Osteoblast (primary cell): ENCODE measurements at regions not wholly inside any gene's neighbourhood (a gene's known extent, or its start where the extent isn't known, plus 50 kb on each side); places are given as distances from the start of the nearest gene placed in this dataset.
A peak's percentile ranks its signal among the peaks of the same experiment; 100 is the strongest.

Source experiments
- DNase-seq: peaks from one replicate; pipeline ENCODE4 v3.0.0; 2011; ENCODE audit warnings: low spot score, mixed read lengths; ENCODE audit not compliant: insufficient read length; ENCODE audit errors: missing footprints
- H2AFZ ChIP-seq: 2 replicates; pipeline ENCODE4 v1.6.0; 2011; ENCODE audit warnings: mild to moderate bottlenecking, low read length
- H3K27ac ChIP-seq: 2 replicates; pipeline ENCODE4 v1.5.1; 2011; ENCODE audit warnings: mild to moderate bottlenecking, low read depth, low read length, moderate library complexity
- H3K27me3 ChIP-seq: 2 replicates; pipeline ENCODE4 v1.6.0; 2012; ENCODE audit warnings: mild to moderate bottlenecking, control low read depth, inconsistent platforms, low read length, moderate library complexity; ENCODE audit not compliant: insufficient read depth
- H3K36me3 ChIP-seq: 2 replicates; pipeline ENCODE4 v1.5.1; 2011; ENCODE audit warnings: mild to moderate bottlenecking, low read length, control low read depth, moderate library complexity; ENCODE audit not compliant: insufficient read depth
- H3K4me1 ChIP-seq: 2 replicates; pipeline ENCODE4 v1.5.1; 2011; ENCODE audit warnings: mild to moderate bottlenecking, low read length, control low read depth, moderate library complexity; ENCODE audit not compliant: insufficient read depth
- H3K4me2 ChIP-seq: 2 replicates; pipeline ENCODE4 v1.6.0; 2011; ENCODE audit warnings: mild to moderate bottlenecking, low read length; ENCODE audit not compliant: insufficient read depth
- H3K4me3 ChIP-seq: fragments of 200-600 bp; sonication (generic); 3 replicates; pipeline ENCODE4 v1.5.1; 2012; ENCODE audit warnings: mild to moderate bottlenecking, low read length, inconsistent platforms; ENCODE audit not compliant: insufficient read depth
- H3K79me2 ChIP-seq: 2 replicates; pipeline ENCODE4 v1.6.0; 2012; ENCODE audit warnings: mild to moderate bottlenecking, low read length, control low read depth, inconsistent platforms; ENCODE audit not compliant: insufficient read depth
- H3K9me3 ChIP-seq: 2 replicates; pipeline ENCODE4 v1.5.1; 2011; ENCODE audit warnings: low read depth, low read length, control low read depth
- H4K20me1 ChIP-seq: 2 replicates; pipeline ENCODE4 v1.6.0; 2012; ENCODE audit warnings: mild to moderate bottlenecking, low read length, control low read depth; ENCODE audit not compliant: insufficient read depth
- TF ChIP-seq, protein P1 (sequence below): IDR thresholded peaks from 2 replicates; pipeline ENCODE4 v1.5.1; 2011; ENCODE audit warnings: mild to moderate bottlenecking, low read depth, low read length, moderate library complexity; ENCODE audit errors: extremely low read depth

DNA sequence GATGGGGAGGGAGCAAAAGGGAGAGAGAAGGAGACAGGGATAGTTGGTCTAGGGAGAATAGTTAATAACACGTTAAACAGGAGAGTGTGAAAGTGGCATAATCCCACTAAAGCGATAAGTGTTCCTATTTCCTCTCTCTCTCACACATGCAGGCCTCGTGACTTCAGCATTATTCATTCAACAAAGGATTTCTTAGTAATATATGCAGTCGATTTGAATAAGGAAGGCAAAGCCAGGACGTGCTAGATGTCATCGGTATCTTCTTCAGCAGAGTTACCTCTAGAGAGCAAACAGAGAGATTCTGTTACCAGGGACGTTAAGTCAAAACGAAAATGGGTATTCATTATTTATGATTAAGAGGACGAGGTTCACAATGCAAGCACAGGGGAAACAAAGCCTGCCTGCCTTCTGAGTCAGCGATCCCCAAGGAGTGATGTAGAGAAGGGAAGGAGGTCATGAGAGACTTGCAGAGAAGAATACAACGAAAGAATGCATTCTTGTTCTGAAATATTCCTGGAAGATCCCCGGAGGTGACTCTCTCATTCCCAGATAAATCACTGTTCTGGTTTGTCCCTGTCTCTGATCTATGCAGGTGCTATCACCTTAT, 1048.4 kb downstream of the NLGN4X start:
- H3K4me3 ChIP-seq = no peak overlapping the region
- peak; percentile 0 for DNase-seq
- H2AFZ ChIP-seq = no peak overlapping the region
- TF ChIP-seq, protein P1, sequence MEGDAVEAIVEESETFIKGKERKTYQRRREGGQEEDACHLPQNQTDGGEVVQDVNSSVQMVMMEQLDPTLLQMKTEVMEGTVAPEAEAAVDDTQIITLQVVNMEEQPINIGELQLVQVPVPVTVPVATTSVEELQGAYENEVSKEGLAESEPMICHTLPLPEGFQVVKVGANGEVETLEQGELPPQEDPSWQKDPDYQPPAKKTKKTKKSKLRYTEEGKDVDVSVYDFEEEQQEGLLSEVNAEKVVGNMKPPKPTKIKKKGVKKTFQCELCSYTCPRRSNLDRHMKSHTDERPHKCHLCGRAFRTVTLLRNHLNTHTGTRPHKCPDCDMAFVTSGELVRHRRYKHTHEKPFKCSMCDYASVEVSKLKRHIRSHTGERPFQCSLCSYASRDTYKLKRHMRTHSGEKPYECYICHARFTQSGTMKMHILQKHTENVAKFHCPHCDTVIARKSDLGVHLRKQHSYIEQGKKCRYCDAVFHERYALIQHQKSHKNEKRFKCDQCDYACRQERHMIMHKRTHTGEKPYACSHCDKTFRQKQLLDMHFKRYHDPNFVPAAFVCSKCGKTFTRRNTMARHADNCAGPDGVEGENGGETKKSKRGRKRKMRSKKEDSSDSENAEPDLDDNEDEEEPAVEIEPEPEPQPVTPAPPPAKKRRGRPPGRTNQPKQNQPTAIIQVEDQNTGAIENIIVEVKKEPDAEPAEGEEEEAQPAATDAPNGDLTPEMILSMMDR = no peak
- no peaks in the 10 kb centered on the region for H3K9me3 ChIP-seq
- no peaks in the 10 kb centered on the region for H4K20me1 ChIP-seq
- H3K27ac ChIP-seq = no peak overlapping the region
- no peaks in the 10 kb centered on the region for H3K79me2 ChIP-seq
- no peak overlapping the region for H3K4me2 ChIP-seq
- no peaks in the 10 kb centered on the region for H3K36me3 ChIP-seq
- no peaks in the 10 kb centered on the region for H3K27me3 ChIP-seq
- no peaks in the 10 kb centered on the region for H3K4me1 ChIP-seq

DNA sequence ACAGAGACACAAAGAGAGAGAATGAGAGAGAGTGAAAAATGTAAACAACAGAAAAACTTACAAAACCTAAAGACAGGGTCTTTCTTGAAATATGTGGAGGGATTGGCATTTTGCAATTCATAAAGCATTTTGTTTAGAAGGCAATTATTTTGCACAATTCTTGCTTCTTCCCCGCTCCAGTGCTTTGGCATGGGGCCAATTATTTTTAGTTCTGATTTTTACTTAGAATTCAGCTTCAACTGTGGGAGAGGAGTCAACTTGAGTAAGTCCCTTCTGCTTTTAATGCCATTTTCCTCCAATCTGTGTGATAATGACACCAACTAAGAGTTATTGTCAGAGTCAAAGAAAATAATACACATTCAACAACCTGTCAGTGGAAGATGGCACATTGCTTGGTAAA, 1051.9 kb downstream of the NLGN4X start:
- no peaks in the 10 kb centered on the region for H3K36me3 ChIP-seq
- TF ChIP-seq, protein P1 = no peak
- no peak overlapping the region for H3K4me3 ChIP-seq
- no peak overlapping the region for H2AFZ ChIP-seq
- no peaks in the 10 kb centered on the region for H3K27me3 ChIP-seq
- H3K4me2 ChIP-seq = no peak overlapping the region
- no peaks in the 10 kb centered on the region for H3K9me3 ChIP-seq
- no peak for DNase-seq
- no peaks in the 10 kb centered on the region for H4K20me1 ChIP-seq
- no peak overlapping the region for H3K27ac ChIP-seq
- H3K79me2 ChIP-seq = no peaks in the 10 kb centered on the region
- no peaks in the 10 kb centered on the region for H3K4me1 ChIP-seq

- no peaks in the 10 kb centered on the region for H4K20me1 ChIP-seq
- no peak overlapping the region for H3K27ac ChIP-seq
- no peaks in the 10 kb centered on the region for H3K4me1 ChIP-seq
- H2AFZ ChIP-seq = no peak overlapping the region
- TF ChIP-seq, protein P1 = no peak
- H3K4me3 ChIP-seq = no peak overlapping the region
- H3K9me3 ChIP-seq = no peaks in the 10 kb centered on the region
- no peaks in the 10 kb centered on the region for H3K27me3 ChIP-seq
- no peaks in the 10 kb centered on the region for H3K79me2 ChIP-seq
- H3K4me2 ChIP-seq = no peak overlapping the region
- H3K36me3 ChIP-seq = no peaks in the 10 kb centered on the region
- no peak for DNase-seq
These were observed 1065.0 kb downstream of the NLGN4X start for GRCh38 chrX:5163663-5164062.

DNA sequence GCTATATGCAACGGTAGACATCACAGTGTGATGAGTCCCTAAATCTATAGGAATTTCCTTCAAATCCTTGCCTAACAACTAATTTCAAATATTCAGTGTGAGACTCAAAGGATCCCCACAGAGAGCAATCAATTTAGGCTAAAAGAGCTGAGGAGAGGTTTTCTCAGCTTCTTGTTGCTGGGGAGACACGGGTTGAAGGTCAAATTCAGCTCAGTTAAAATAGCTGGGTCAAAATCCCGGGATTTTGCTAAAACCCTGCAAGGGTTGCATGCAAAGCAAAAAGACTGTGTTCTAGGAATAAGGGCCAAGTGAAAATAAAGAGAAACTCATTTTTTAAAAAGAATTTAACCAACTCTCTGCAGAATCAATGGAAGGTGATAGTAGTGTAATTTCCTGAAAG, 1073.4 kb downstream of the NLGN4X start:
- H3K9me3 ChIP-seq = no peaks in the 10 kb centered on the region
- no peak overlapping the region for H3K27ac ChIP-seq
- H2AFZ ChIP-seq = no peak overlapping the region
- H3K4me3 ChIP-seq = no peak overlapping the region
- TF ChIP-seq, protein P1 = no peak
- H3K36me3 ChIP-seq = no peaks in the 10 kb centered on the region
- no peaks in the 10 kb centered on the region for H3K79me2 ChIP-seq
- H3K4me2 ChIP-seq = no peak overlapping the region
- H3K27me3 ChIP-seq = no peaks in the 10 kb centered on the region
- H3K4me1 ChIP-seq = no peaks in the 10 kb centered on the region
- DNase-seq = no peak
- H4K20me1 ChIP-seq = no peaks in the 10 kb centered on the region
